NCI-H187 treated with DMSO at 0.1 percent for 48 hours (cell line): ENCODE measurements at regions not wholly inside any gene's neighbourhood (a gene's known extent, or its start where the extent isn't known, plus 50 kb on each side); places are given as distances from the start of the nearest gene placed in this dataset.

Experiments used
- DNase-seq: peaks from one replicate; lab custom pipeline; 2025; lab: John Stamatoyannopoulos, UW

- DNase-seq, result no peak
Observed at GRCh38 chr4:185862340-185862739, 50.3 kb upstream of the SORBS2 start.

- DNase-seq, result no peak
Observed at GRCh38 chr4:185863946-185864345, 52.0 kb upstream of the SORBS2 start.

- DNase-seq, result no peak
Observed at GRCh38 chr4:185865901-185866328, 53.9 kb upstream of the SORBS2 start.

GRCh38 chr4:185867770-185868169, 55.8 kb upstream of the SORBS2 start:
- DNase-seq, result no peak

- DNase-seq, result no peak
Observed at GRCh38 chr4:185868983-185869382, 57.0 kb upstream of the SORBS2 start.

GRCh38 chr4:185869427-185869826, 57.4 kb upstream of the SORBS2 start:
- DNase-seq, result no peak

GRCh38 chr4:185870366-185870765, 58.4 kb upstream of the SORBS2 start:
- no peak for DNase-seq

- DNase-seq, result no peak
Observed at GRCh38 chr4:185872747-185873380, 60.9 kb upstream of the SORBS2 start.

GRCh38 chr4:185874516-185875230, 62.7 kb upstream of the SORBS2 start:
- DNase-seq, result no peak

- no peak for DNase-seq
Observed at GRCh38 chr4:185875316-185875907, 63.4 kb upstream of the SORBS2 start.

- no peak for DNase-seq
Observed at GRCh38 chr4:185878633-185879032, 66.6 kb upstream of the SORBS2 start.

GRCh38 chr4:185879666-185880312, 67.8 kb upstream of the SORBS2 start:
- DNase-seq, result no peak

- peak; percentile 6 for DNase-seq
Observed at GRCh38 chr4:185880571-185880970, 68.6 kb upstream of the SORBS2 start.

GRCh38 chr4:185881430-185881829, 69.4 kb upstream of the SORBS2 start:
- DNase-seq, result no peak

- no peak for DNase-seq
Observed at GRCh38 chr4:185883591-185883990, 71.6 kb upstream of the SORBS2 start.

GRCh38 chr4:185885075-185885474, 73.1 kb upstream of the SORBS2 start:
- no peak for DNase-seq

GRCh38 chr4:185885604-185886003, 73.6 kb upstream of the SORBS2 start:
- no peak for DNase-seq

GRCh38 chr4:185886832-185887524, 75.0 kb upstream of the SORBS2 start:
- DNase-seq, result no peak

- no peak for DNase-seq
Observed at GRCh38 chr4:185888676-185889075, 76.7 kb upstream of the SORBS2 start.

GRCh38 chr4:185889585-185889984, 77.6 kb upstream of the SORBS2 start:
- DNase-seq, result no peak

- DNase-seq, result no peak
Observed at GRCh38 chr4:185890196-185890595, 78.2 kb upstream of the SORBS2 start.

- DNase-seq, result no peak
Observed at GRCh38 chr4:185892165-185892564, 80.2 kb upstream of the SORBS2 start.
